Kidney (tissue), 13 donors: ENCODE measurements at regions not wholly inside any gene's neighbourhood (a gene's known extent, or its start where the extent isn't known, plus 50 kb on each side); places are given as distances from the start of the nearest gene placed in this dataset.

Source experiments
- DNase-seq, 5 donors: peaks; one replicate each; pipeline ENCODE4 v3.0.0-alpha.2; 2013 to 2020
- FAIRE-seq: peaks from 2 replicates; lab custom pipeline; 2012; peaks lifted over from hg19 to GRCh38; lab: Jason Lieb, UNC
- H3K27ac ChIP-seq, 2 donors: one replicate each; pipeline ENCODE4 v1.7.0; 2013; ENCODE audit warnings: low read depth in 2 of 2, low read length in 2 of 2, inconsistent platforms in 1 of 2
- H3K27me3 ChIP-seq: one replicate; pipeline ENCODE4 v1.7.1; 2013; ENCODE audit warnings: low read length, inconsistent platforms; ENCODE audit not compliant: control insufficient read depth, insufficient read depth
- H3K36me3 ChIP-seq, 3 donors: one replicate each; pipeline versions ENCODE4 v1.7.0 to v1.7.1; 2013; ENCODE audit warnings: low read length in 3 of 3, control low read depth in 1 of 3, inconsistent platforms in 1 of 3; ENCODE audit not compliant: insufficient read depth in 3 of 3, control insufficient read depth in 2 of 3
- H3K4me1 ChIP-seq, 3 donors: one replicate each; pipeline versions ENCODE4 v1.7.0 to v1.7.1; 2013; ENCODE audit warnings: low read length in 3 of 3, inconsistent platforms in 1 of 3, low read depth in 1 of 3; ENCODE audit not compliant: control insufficient read depth in 2 of 3, insufficient read depth in 2 of 3
- H3K4me3 ChIP-seq, 3 donors: one replicate each; pipeline versions ENCODE4 v1.7.0 to v1.8.1; 2013; ENCODE audit warnings: low read length in 3 of 3, control low read depth in 1 of 3, inconsistent platforms in 1 of 3
- H3K9ac ChIP-seq, 3 donors: one replicate each; pipeline versions ENCODE4 v1.7.0 to v1.7.1; 2013; ENCODE audit warnings: low read length in 3 of 3, control low read depth in 1 of 3, inconsistent platforms in 1 of 3
- H3K9me3 ChIP-seq, 3 donors: one replicate each; pipeline versions ENCODE4 v1.7.0 to v1.7.1; 2013; ENCODE audit warnings: low read length in 3 of 3, control low read depth in 1 of 3, inconsistent platforms in 1 of 3; ENCODE audit not compliant: control insufficient read depth in 2 of 3, insufficient read depth in 1 of 3
- intact Hi-C: fragments of 100-400 bp; cut with DNase I; formaldehyde crosslinking; loops from one replicate; pipeline ENCODE4 v1.11.1; 2022
- TF ChIP-seq, protein P1 (sequence below): IDR thresholded peaks from 3 replicates; pipeline ENCODE4 v1.5.1; 2012; ENCODE audit warnings: mild to moderate bottlenecking, moderate library complexity, borderline replicate concordance; ENCODE audit not compliant: insufficient read depth; ENCODE audit errors: extremely low read depth
- donor health status: control.
- donor health status: control.
- donor health status: control.
- donor health status: control.
- donor health status: control.
- donor health status: DM: yes; HTN: yes; CAD: no.
- donor health status: Normal renal cell carcinoma (clear cell type).

DNA sequence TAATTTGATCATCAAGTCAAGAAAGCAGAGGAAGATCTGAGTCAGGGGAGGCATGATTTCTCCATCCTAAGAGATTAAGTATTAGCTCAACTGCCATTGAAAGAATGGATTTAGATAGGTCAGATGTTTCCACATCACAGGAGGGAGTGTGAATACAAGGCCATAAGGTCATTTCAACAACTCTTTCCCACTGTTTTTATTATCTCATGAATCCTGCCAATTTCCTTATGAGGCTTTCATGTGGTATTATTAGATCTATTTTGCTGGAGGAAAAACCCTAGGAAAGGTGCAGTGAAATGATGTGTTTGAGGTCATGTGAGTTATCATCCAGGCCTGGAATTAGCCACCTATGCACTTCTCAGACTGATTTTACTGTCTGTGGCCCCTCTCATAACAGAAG is 269.0 kb downstream of the NOVA1 start:
- no peaks in the 10 kb centered on the region for H3K27me3 ChIP-seq
- H3K4me1 ChIP-seq, result peaks cover 0 to 15% (median 0%) of the 10 kb centered on the region in 3 donors
- intact Hi-C loops, result no loop called here

DNA sequence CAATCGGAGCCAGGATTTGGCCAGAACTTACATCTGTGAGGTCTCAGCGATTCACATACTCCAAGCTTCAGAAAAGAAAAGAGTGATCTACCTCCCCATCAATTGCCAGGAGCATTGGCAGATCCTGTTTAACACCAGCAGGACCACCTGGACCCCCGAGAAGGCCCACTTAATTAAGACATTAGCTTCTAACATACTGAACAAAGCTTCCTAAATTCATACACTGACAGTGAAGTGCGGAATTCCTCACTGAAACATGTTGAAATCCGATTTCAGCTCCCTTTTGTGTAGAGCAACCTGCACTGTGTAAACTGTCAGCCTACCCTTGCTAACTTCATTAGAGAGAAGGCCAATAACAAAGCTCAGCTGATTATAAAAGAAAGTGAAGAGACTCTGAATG is 274.0 kb downstream of the NOVA1 start:
- no peaks in the 10 kb centered on the region for H3K27me3 ChIP-seq
- intact Hi-C loops, result no loop called here
- H3K27ac ChIP-seq, result no peak overlapping the region
- DNase-seq, result no peak
- no peaks in the 10 kb centered on the region for H3K9me3 ChIP-seq
- no peaks in the 10 kb centered on the region for H3K36me3 ChIP-seq
- no peak overlapping the region for H3K4me3 ChIP-seq
- no peaks in the 10 kb centered on the region for H3K4me1 ChIP-seq
- no peak overlapping the region for H3K9ac ChIP-seq
- no peak for FAIRE-seq
- TF ChIP-seq, protein P1, sequence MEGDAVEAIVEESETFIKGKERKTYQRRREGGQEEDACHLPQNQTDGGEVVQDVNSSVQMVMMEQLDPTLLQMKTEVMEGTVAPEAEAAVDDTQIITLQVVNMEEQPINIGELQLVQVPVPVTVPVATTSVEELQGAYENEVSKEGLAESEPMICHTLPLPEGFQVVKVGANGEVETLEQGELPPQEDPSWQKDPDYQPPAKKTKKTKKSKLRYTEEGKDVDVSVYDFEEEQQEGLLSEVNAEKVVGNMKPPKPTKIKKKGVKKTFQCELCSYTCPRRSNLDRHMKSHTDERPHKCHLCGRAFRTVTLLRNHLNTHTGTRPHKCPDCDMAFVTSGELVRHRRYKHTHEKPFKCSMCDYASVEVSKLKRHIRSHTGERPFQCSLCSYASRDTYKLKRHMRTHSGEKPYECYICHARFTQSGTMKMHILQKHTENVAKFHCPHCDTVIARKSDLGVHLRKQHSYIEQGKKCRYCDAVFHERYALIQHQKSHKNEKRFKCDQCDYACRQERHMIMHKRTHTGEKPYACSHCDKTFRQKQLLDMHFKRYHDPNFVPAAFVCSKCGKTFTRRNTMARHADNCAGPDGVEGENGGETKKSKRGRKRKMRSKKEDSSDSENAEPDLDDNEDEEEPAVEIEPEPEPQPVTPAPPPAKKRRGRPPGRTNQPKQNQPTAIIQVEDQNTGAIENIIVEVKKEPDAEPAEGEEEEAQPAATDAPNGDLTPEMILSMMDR, result no peak

More for the DNA sequence above, 269.0 kb downstream of the NOVA1 start:
- Histone ChIP-seq H3K36me3 (no peaks in the 10 kb centered on the region), H3K9ac (no peak overlapping the region), H3K9me3 (no peaks in the 10 kb centered on the region), H3K27ac (no peak overlapping the region), H3K4me3 (no peak overlapping the region)
- DNase-seq, result no peak
- FAIRE-seq, result no peak
- TF ChIP-seq, protein P1, result no peak

DNA sequence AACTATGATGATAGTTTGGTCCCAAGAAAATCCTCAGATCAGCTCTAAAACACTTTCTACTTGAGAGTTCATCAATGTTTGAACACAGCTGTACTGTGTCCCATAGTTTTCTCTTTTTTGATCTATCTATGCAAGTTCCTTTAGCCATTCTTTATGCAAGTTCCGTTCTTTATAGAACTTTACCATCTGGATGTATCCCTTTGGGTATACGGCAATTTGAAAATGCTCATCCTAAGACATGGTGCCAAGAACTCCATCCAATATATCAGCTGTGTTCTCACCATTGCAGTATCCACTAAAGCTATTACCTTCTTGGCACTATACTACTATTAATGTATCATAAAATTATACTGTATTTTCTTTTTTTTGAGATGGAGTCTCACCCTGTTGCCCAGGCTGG is 276.9 kb downstream of the NOVA1 start:
- H3K9ac ChIP-seq, result no peak overlapping the region
- H3K36me3 ChIP-seq, result no peaks in the 10 kb centered on the region
- no peaks in the 10 kb centered on the region for H3K27me3 ChIP-seq
- TF ChIP-seq, protein P1, result no peak
- DNase-seq (no peak), FAIRE-seq (no peak)
- no peak overlapping the region for H3K27ac ChIP-seq
- H3K4me3 ChIP-seq, result no peak overlapping the region
- H3K9me3 ChIP-seq, result no peaks in the 10 kb centered on the region
- H3K4me1 ChIP-seq, result no peaks in the 10 kb centered on the region
- intact Hi-C loops, result no loop called here
